ENCODE measurements at regions not wholly inside any gene's neighbourhood (a gene's known extent, or its start where the extent isn't known, plus 50 kb on each side); places are given as distances from the start of the nearest gene placed in this dataset.

DNA sequence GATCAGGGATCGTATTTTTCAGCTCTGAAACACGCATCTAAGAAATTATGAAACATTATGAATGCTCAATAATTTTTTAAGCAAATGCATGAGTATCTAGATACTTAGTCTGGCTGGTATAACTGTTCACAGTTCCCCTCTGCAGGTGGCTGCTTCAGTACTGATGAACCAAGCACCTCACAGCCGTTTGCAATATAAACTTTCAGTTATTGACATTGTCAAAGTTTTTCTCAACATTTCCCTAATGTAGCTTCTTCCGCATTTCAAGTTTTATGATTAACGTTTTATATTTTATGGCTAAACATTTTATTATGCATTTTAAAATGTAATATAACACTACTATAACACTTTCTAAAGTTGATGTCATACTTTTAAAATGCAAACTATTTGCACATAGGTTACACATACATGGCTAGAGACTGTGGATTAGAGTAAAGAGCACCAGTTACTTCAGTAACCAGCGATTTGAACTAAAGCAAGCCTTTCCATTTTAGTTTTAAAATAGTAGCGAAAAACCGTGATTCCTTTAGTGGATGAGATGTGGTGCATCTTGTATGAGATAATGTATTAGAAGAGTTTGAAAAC is 495.4 kb downstream of the XIRP2 start:
- DNase-seq (ENCODE audit: low read depth) = no peak
- H3K4me3 ChIP-seq (ENCODE audit: low read depth, low read length) = no peak overlapping the region
- TF ChIP-seq, protein P1, sequence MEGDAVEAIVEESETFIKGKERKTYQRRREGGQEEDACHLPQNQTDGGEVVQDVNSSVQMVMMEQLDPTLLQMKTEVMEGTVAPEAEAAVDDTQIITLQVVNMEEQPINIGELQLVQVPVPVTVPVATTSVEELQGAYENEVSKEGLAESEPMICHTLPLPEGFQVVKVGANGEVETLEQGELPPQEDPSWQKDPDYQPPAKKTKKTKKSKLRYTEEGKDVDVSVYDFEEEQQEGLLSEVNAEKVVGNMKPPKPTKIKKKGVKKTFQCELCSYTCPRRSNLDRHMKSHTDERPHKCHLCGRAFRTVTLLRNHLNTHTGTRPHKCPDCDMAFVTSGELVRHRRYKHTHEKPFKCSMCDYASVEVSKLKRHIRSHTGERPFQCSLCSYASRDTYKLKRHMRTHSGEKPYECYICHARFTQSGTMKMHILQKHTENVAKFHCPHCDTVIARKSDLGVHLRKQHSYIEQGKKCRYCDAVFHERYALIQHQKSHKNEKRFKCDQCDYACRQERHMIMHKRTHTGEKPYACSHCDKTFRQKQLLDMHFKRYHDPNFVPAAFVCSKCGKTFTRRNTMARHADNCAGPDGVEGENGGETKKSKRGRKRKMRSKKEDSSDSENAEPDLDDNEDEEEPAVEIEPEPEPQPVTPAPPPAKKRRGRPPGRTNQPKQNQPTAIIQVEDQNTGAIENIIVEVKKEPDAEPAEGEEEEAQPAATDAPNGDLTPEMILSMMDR (IDR thresholded peaks at IDR 0.05; ENCODE audit: low read depth, low read length, missing control alignments) = no peak

DNA sequence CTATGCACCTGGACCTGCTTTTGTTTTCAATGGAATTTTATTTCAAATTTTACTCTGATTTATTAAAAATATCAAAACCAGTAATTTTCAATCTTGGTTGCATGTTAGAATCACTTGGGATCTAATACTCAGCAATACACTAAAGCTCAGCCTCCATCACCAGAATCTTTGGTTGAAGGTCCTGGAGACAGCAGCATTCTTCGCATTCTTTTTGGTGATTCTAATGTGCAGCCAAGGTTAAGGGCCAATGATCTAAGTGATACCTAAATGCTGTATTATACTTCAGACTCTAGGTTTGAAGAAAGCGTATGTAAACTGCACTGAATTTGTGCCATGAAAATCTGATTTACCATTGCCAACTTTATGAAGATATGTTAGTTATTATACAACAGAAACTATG is 493.1 kb downstream of the XIRP2 start:
- H3K4me3 ChIP-seq (ENCODE audit: low read depth, low read length) = no peak overlapping the region
- DNase-seq (ENCODE audit: low read depth) = no peak
- TF ChIP-seq, protein P1 (IDR thresholded peaks at IDR 0.05; ENCODE audit: low read depth, low read length, missing control alignments) = no peak

DNA sequence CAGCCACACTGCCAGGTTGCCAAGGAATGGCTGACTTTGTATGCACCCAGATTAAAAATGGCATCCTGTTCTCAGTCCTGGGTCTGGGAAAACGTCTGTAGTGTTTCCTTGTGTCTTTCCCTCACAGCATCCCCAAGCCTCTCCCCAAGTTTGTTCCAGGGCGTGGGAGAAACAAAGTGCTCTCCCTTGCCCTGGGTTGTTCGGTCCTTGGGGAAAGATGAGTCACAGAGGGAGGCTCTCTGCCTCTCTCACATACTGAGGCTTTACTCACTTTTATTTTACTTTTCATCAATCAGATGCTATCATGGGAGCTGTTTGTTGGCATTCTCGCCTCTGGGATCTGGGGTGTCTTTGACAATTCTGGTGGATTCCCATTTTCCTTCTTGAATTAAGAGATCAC is 492.3 kb downstream of the XIRP2 start:
- no peak for DNase-seq (ENCODE audit: low read depth)
- TF ChIP-seq, protein P1 (IDR thresholded peaks at IDR 0.05; ENCODE audit: low read depth, low read length, missing control alignments) = no peak

DNA sequence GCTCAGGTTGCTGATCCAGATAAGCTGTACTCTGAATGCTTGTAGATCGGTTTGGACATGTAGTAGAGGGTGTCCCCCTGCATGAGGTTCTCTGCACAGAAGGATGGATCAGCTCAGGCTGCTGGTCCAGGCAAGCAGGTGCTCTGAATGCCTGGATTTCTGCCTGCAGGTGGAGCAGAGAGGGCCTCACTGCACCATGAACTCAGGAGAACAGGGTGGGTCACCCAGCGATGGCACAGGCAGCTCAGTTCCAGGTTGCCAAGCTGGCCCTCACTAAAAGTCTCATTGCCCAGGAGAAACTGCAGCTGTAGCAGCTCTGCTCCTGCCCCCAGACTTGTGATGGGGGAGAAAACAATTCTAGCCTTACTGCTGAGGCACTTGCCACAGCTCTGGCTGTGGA is 491.8 kb downstream of the XIRP2 start:
- TF ChIP-seq, protein P1 (IDR thresholded peaks at IDR 0.05; ENCODE audit: low read depth, low read length, missing control alignments) = no peak
- no peak overlapping the region for H3K4me3 ChIP-seq (ENCODE audit: low read depth, low read length)
- DNase-seq (ENCODE audit: low read depth) = no peak

More for the DNA sequence above, 492.3 kb downstream of the XIRP2 start:
- no peak overlapping the region for H3K4me3 ChIP-seq (ENCODE audit: low read depth, low read length)

DNA sequence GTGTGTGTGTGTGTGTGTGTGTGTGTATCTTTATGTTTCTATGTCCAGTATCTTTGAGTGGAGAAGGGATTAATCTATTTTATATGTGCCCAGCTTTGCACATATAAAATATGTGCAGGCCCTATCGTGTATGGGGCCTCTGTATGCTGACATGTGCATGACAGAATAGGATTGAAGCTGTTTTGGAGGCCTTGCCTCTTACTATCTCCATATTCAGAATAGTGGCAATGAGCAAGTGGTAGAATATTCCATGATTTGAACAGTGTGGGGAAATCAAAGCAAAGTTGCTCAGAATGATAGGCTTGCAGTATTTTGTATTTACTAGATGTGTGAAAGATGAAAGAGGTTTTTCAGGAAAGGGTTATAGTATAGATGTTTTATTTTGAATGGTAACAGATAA is 480.8 kb downstream of the XIRP2 start:
- TF ChIP-seq, protein P1 (IDR thresholded peaks at IDR 0.05; ENCODE audit: low read depth, low read length, missing control alignments) = no peak
- no peak overlapping the region for H3K4me3 ChIP-seq (ENCODE audit: low read depth, low read length)
- no peak for DNase-seq (ENCODE audit: low read depth)

DNA sequence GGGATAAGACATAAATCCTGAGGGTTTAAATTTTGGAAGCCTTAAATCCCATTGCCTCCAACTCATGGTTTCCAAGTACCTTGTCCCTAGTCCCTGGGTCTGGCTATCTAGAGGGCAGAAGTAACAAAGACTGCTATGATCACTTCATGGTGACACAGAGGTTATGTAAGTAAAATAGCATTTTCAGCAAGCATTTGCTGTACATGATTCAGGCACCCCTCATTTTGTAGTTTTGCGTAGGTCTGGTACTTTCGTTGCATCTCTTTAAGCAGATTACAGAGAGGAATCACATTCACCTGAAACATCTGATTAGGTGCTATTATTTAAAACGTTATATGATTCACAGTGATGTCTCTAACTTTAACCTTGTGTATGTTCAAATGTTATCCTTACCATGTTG is 480.1 kb downstream of the XIRP2 start:
- DNase-seq (ENCODE audit: low read depth) = no peak
- H3K4me3 ChIP-seq (ENCODE audit: low read depth, low read length) = no peak overlapping the region
- TF ChIP-seq, protein P1 (IDR thresholded peaks at IDR 0.05; ENCODE audit: low read depth, low read length, missing control alignments) = no peak

DNA sequence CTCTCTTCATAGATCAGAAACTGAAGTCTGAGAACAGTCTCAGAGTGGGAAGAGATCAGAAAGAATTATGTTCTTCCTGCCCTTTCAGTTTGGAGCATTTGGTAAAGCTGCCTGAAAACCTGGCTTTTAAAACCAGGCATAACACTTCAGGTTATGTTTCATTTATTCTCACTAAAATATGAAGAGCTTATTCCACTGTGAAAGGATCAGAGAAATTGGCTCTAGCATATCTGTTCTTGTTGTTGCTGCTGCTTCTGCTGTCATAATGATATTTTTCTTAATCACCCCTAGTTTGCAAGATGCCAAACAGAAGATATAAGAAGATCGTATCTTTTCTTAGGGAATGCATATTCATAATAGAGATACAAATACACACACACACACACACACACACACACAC is 476.9 kb downstream of the XIRP2 start:
- DNase-seq (ENCODE audit: low read depth) = no peak
- no peak overlapping the region for H3K4me3 ChIP-seq (ENCODE audit: low read depth, low read length)
- TF ChIP-seq, protein P1 (IDR thresholded peaks at IDR 0.05; ENCODE audit: low read depth, low read length, missing control alignments) = no peak

All from GM12864 (cell line).